Keratinocyte (primary cell): ENCODE measurements at regions not wholly inside any gene's neighbourhood (a gene's known extent, or its start where the extent isn't known, plus 50 kb on each side); places are given as distances from the start of the nearest gene placed in this dataset.

ENCODE experiments used
- DNase-seq: peaks from one replicate; pipeline ENCODE4 v3.0.0-alpha.2; 2011; ENCODE audit warnings: low read depth, missing footprints, low spot score
- FAIRE-seq: peaks from 2 replicates; lab custom pipeline; 2011; peaks lifted over from hg19 to GRCh38; lab: Jason Lieb, UNC
- H2AFZ ChIP-seq: 2 replicates; pipeline ENCODE4 v1.6.0; 2012; ENCODE audit warnings: low read length, control low read depth, inconsistent platforms; ENCODE audit not compliant: control insufficient read depth
- H3K27ac ChIP-seq: 2 replicates; pipeline ENCODE4 v1.5.1; 2011; ENCODE audit warnings: low read length; ENCODE audit not compliant: control insufficient read depth, insufficient read depth
- H3K27me3 ChIP-seq: 3 replicates; pipeline ENCODE4 v1.6.0; 2011; ENCODE audit warnings: low read length; ENCODE audit not compliant: control insufficient read depth, insufficient read depth; ENCODE audit errors: extremely low read depth
- H3K36me3 ChIP-seq, 2 experiments: 2 replicates in 1 of 2; 3 replicates in 1 of 2; pipeline ENCODE4 v1.5.1; 2011; ENCODE audit warnings: low read length in 2 of 2, mild to moderate bottlenecking in 1 of 2; ENCODE audit not compliant: control insufficient read depth in 2 of 2, insufficient read depth in 2 of 2; ENCODE audit errors: extremely low read depth in 1 of 2
- H3K4me1 ChIP-seq: 3 replicates; pipeline ENCODE4 v1.5.1; 2011; ENCODE audit warnings: low read length; ENCODE audit not compliant: control insufficient read depth, insufficient read depth; ENCODE audit errors: extremely low read depth
- H3K4me2 ChIP-seq: 3 replicates; pipeline ENCODE4 v1.6.0; 2011; ENCODE audit warnings: low read depth, low read length; ENCODE audit not compliant: control insufficient read depth, insufficient read depth; ENCODE audit errors: extremely low read depth
- H3K4me3 ChIP-seq, 3 experiments: fragments of 200-600 bp in 1 of 3; sonication (generic) in 1 of 3; 2 replicates in 2 of 3; 3 replicates in 1 of 3; pipeline ENCODE4 v1.5.1; 2011 to 2016; ENCODE audit warnings: low read length in 3 of 3, mild to moderate bottlenecking in 3 of 3, control low read depth in 2 of 3, inconsistent platforms in 1 of 3, low read depth in 1 of 3, mixed read lengths in 1 of 3, mixed run types in 1 of 3, moderate library complexity in 1 of 3; ENCODE audit not compliant: control insufficient read depth in 2 of 3, insufficient read depth in 2 of 3; ENCODE audit errors: extremely low read depth in 1 of 3
- H3K79me2 ChIP-seq: 2 replicates; pipeline ENCODE4 v1.6.0; 2012; ENCODE audit warnings: low read length; ENCODE audit not compliant: control insufficient read depth, insufficient read depth
- H3K9ac ChIP-seq: 3 replicates; pipeline ENCODE4 v1.6.0; 2011; ENCODE audit warnings: low read length; ENCODE audit not compliant: control insufficient read depth, insufficient read depth; ENCODE audit errors: extremely low read depth
- H3K9me1 ChIP-seq: 3 replicates; pipeline ENCODE4 v1.6.0; 2011; ENCODE audit warnings: low read length; ENCODE audit not compliant: control insufficient read depth, insufficient read depth; ENCODE audit errors: extremely low read depth
- H3K9me3 ChIP-seq: 2 replicates; pipeline ENCODE4 v1.5.1; 2012; ENCODE audit warnings: low read depth, low read length; ENCODE audit not compliant: control insufficient read depth
- H4K20me1 ChIP-seq: 3 replicates; pipeline ENCODE4 v1.6.0; 2011; ENCODE audit warnings: low read length; ENCODE audit not compliant: control insufficient read depth, insufficient read depth; ENCODE audit errors: extremely low read depth
- CTCF ChIP-seq, 3 experiments: IDR thresholded peaks in 1 of 3; conservative IDR thresholded peaks in 1 of 3; optimal IDR thresholded peaks in 1 of 3; 2 replicates in 2 of 3; 3 replicates in 1 of 3; pipeline versions ENCODE3 to v1.5.1; 2011; ENCODE audit warnings: low read length in 3 of 3, mild to moderate bottlenecking in 3 of 3, moderate library complexity in 2 of 3, control low read depth in 1 of 3, inconsistent platforms in 1 of 3; ENCODE audit not compliant: insufficient read depth in 2 of 3; ENCODE audit errors: extremely low read depth in 1 of 3
- EZH2 ChIP-seq: IDR thresholded peaks from one replicate; pipeline ENCODE4 v1.6.1; 2012; ENCODE audit warnings: inconsistent platforms, mild to moderate bottlenecking, low read length, moderate library complexity
- dilution Hi-C: fragments of 300-500 bp; cut with MboI; formaldehyde crosslinking; loops from one replicate; pipeline ENCODE4 v1.7.0; 2020; ENCODE audit warnings: low sequenced_read_pairs; ENCODE audit not compliant: extremely low pct_ligation_motif_present

GRCh38 chr16:59440502-59440901 lies 706.4 kb upstream of the GOT2 start:
- DNase-seq (no peak), FAIRE-seq (no peak)
- H4K20me1 ChIP-seq, result no peaks in the 10 kb centered on the region
- H3K36me3 ChIP-seq, result no peaks in the 10 kb centered on the region
- H3K79me2 ChIP-seq, result no peaks in the 10 kb centered on the region
- H3K4me3 ChIP-seq, result no peak overlapping the region
- no peak overlapping the region for H3K9ac ChIP-seq
- no peak overlapping the region for H3K4me2 ChIP-seq
- H3K4me1 ChIP-seq, result no peaks in the 10 kb centered on the region
- TF ChIP-seq EZH2 (no peak), CTCF (optimal IDR thresholded peaks at IDR 0.05 in 1 of 3, IDR thresholded peaks at IDR 0.05 in 1 of 3, conservative IDR thresholded peaks at IDR 0.05 in 1 of 3; ENCODE audit: extremely low read depth in 1 of 3, insufficient read depth in 2 of 3, low read length in 3 of 3) (no peak)
- no peak overlapping the region for H3K27ac ChIP-seq
- no peak overlapping the region for H2AFZ ChIP-seq
- no peaks in the 10 kb centered on the region for H3K9me1 ChIP-seq
- dilution Hi-C loops, result no loop called here
- H3K27me3 ChIP-seq, result no peaks in the 10 kb centered on the region
- H3K9me3 ChIP-seq, result no peaks in the 10 kb centered on the region

- TF ChIP-seq EZH2, result no peak
- no peak for TF ChIP-seq CTCF (optimal IDR thresholded peaks at IDR 0.05 in 1 of 3, IDR thresholded peaks at IDR 0.05 in 1 of 3, conservative IDR thresholded peaks at IDR 0.05 in 1 of 3; ENCODE audit: extremely low read depth in 1 of 3, insufficient read depth in 2 of 3, low read length in 3 of 3)
- H4K20me1 ChIP-seq, result no peaks in the 10 kb centered on the region
- no peak overlapping the region for H3K9ac ChIP-seq
- FAIRE-seq (no peak), DNase-seq (no peak)
- no peaks in the 10 kb centered on the region for H3K9me3 ChIP-seq
- dilution Hi-C loops, result no loop called here
- H3K9me1 ChIP-seq, result no peaks in the 10 kb centered on the region
- no peak overlapping the region for H3K4me3 ChIP-seq
- no peaks in the 10 kb centered on the region for H3K27me3 ChIP-seq
- no peaks in the 10 kb centered on the region for H3K79me2 ChIP-seq
- no peaks in the 10 kb centered on the region for H3K4me1 ChIP-seq
- no peak overlapping the region for H2AFZ ChIP-seq
- no peak overlapping the region for H3K4me2 ChIP-seq
- no peak overlapping the region for H3K27ac ChIP-seq
- no peaks in the 10 kb centered on the region for H3K36me3 ChIP-seq
These were observed 698.8 kb upstream of the GOT2 start for GRCh38 chr16:59432896-59433295.
